HEK293 (cell line): ENCODE measurements at regions not wholly inside any gene's neighbourhood (a gene's known extent, or its start where the extent isn't known, plus 50 kb on each side); places are given as distances from the start of the nearest gene placed in this dataset.
A peak's percentile ranks its signal among the peaks of the same experiment; 100 is the strongest.

Source experiments
- FEZF1 ChIP-seq: fragments of 450-650 bp; formaldehyde crosslinking; IDR thresholded peaks from 2 replicates; pipeline ENCODE4 v1.5.1; 2016; ENCODE audit warnings: missing biosample characterization, missing genetic modification characterization
- HOXA7 ChIP-seq: sonication (generic); formaldehyde crosslinking; IDR thresholded peaks from 2 replicates; pipeline ENCODE4 v1.8.1; 2022; ENCODE audit warnings: missing genetic modification reagents, borderline replicate concordance
- IKZF3 ChIP-seq: fragments of 450-650 bp; IDR thresholded peaks from 2 replicates; pipeline ENCODE4 v1.5.0; 2018; ENCODE audit warnings: missing biosample characterization, mild to moderate bottlenecking, missing genetic modification characterization, moderate library complexity
- MEIS1 ChIP-seq: sonication (generic); formaldehyde crosslinking; IDR thresholded peaks from 2 replicates; pipeline ENCODE4 v1.8.1; 2022; ENCODE audit warnings: missing genetic modification reagents, mild to moderate bottlenecking, borderline replicate concordance
- SETDB1 ChIP-seq: IDR thresholded peaks from one replicate; pipeline ENCODE4 v1.6.1; 2017; ENCODE audit warnings: mild to moderate bottlenecking, low read length, moderate library complexity, mixed read lengths; ENCODE audit not compliant: insufficient read length
- YY1 ChIP-seq: fragments of 450-650 bp; formaldehyde crosslinking; IDR thresholded peaks from 2 replicates; pipeline ENCODE4 v1.5.1; 2018; ENCODE audit warnings: missing biosample characterization, missing genetic modification characterization
- ZNF169 ChIP-seq: fragments of 450-650 bp; formaldehyde crosslinking; IDR thresholded peaks from 2 replicates; pipeline ENCODE4 v1.5.1; 2016; ENCODE audit warnings: missing biosample characterization, missing genetic modification characterization
- ZNF274 ChIP-seq, 2 experiments: fragments of 200-500 bp in 1 of 2; fragments of 450-650 bp in 1 of 2; sonication (Bioruptor generic) in 1 of 2; formaldehyde crosslinking in 1 of 2; IDR thresholded peaks; 2 replicates each; pipeline versions ENCODE4 v1.5.1 to v1.6.1; 2014 to 2016; ENCODE audit warnings: borderline replicate concordance in 1 of 2, inconsistent platforms in 1 of 2, low read length in 1 of 2, missing biosample characterization in 1 of 2, missing genetic modification characterization in 1 of 2
- ZNF391 ChIP-seq: fragments of 450-650 bp; formaldehyde crosslinking; IDR thresholded peaks from 2 replicates; pipeline ENCODE4 v1.5.1; 2016; ENCODE audit warnings: low read depth, missing biosample characterization, missing genetic modification characterization, borderline replicate concordance
- ZNF660 ChIP-seq: fragments of 450-650 bp; IDR thresholded peaks from 2 replicates; pipeline ENCODE4 v1.5.1; 2018; ENCODE audit warnings: missing biosample characterization, mild to moderate bottlenecking, missing genetic modification characterization
- TF ChIP-seq, protein P1 (sequence below): fragments of 450-650 bp; formaldehyde crosslinking; IDR thresholded peaks from 2 replicates; pipeline ENCODE4 v1.5.1; 2016; ENCODE audit warnings: missing biosample characterization, missing genetic modification characterization
- TF ChIP-seq, protein P2 (sequence below): fragments of 450-650 bp; formaldehyde crosslinking; IDR thresholded peaks from 2 replicates; pipeline ENCODE4 v1.5.1; 2016; ENCODE audit warnings: missing biosample characterization, missing genetic modification characterization
- TF ChIP-seq, protein P3 (sequence below): fragments of 450-650 bp; formaldehyde crosslinking; IDR thresholded peaks from 2 replicates; pipeline ENCODE4 v1.5.1; 2016; ENCODE audit warnings: missing biosample characterization, missing genetic modification characterization
- TF ChIP-seq, protein P4 (sequence below): fragments of 450-650 bp; formaldehyde crosslinking; IDR thresholded peaks from 2 replicates; pipeline ENCODE4 v1.5.1; 2017; ENCODE audit warnings: missing biosample characterization, missing genetic modification characterization

DNA sequence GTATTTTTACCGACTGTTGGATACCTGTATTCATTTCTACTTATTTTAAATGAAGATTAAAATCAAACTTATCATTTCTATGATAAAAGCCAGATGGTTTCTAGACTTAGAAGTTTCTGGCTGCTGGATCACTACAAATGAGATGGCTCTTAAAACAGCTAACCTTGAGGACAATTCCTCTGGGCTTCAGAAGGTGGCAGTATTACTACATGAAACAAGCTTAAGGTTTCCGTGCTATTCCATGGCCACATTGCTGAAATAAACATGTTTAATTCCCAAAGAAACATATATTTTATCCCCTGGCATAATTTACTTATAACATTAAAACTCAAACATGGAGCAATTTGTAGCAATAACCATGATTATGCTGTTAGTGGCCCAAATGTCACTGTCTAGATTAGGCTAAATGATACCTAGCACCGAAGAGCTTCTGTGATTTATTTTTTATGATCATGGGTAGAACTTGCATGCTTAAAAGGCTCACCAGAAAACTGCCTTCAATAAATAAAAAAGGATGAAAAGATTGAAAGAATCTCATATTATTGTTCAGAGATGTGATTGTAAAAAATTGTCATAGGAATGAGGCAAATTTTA is 204.0 kb upstream of the NANOGP8 start:
- TF ChIP-seq FEZF1 (tag by site-specific recombination) (no peak), YY1 (tag by site-specific recombination) (no peak), ZNF274 (IDR thresholded peaks at IDR 0.05; ENCODE audit: low read length) (no peak), ZNF274 (tag by site-specific recombination; IDR thresholded peaks at IDR 0.05; ENCODE audit: borderline replicate concordance) (no peak), SETDB1 (no peak), MEIS1 (no peak), IKZF3 (0 out of 2 replicates have a peak, but pooled peaks have one; percentile 29), HOXA7 (CRISPR knock-in tag) (no peak), ZNF169 (tag by site-specific recombination) (no peak), ZNF660 (tag by site-specific recombination) (no peak), ZNF391 (no peak)
- TF ChIP-seq, protein P1, sequence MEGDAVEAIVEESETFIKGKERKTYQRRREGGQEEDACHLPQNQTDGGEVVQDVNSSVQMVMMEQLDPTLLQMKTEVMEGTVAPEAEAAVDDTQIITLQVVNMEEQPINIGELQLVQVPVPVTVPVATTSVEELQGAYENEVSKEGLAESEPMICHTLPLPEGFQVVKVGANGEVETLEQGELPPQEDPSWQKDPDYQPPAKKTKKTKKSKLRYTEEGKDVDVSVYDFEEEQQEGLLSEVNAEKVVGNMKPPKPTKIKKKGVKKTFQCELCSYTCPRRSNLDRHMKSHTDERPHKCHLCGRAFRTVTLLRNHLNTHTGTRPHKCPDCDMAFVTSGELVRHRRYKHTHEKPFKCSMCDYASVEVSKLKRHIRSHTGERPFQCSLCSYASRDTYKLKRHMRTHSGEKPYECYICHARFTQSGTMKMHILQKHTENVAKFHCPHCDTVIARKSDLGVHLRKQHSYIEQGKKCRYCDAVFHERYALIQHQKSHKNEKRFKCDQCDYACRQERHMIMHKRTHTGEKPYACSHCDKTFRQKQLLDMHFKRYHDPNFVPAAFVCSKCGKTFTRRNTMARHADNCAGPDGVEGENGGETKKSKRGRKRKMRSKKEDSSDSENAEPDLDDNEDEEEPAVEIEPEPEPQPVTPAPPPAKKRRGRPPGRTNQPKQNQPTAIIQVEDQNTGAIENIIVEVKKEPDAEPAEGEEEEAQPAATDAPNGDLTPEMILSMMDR (tag by site-specific recombination), result peak; percentile 61; the same call in 1 of the 2 replicates
- TF ChIP-seq, protein P2, sequence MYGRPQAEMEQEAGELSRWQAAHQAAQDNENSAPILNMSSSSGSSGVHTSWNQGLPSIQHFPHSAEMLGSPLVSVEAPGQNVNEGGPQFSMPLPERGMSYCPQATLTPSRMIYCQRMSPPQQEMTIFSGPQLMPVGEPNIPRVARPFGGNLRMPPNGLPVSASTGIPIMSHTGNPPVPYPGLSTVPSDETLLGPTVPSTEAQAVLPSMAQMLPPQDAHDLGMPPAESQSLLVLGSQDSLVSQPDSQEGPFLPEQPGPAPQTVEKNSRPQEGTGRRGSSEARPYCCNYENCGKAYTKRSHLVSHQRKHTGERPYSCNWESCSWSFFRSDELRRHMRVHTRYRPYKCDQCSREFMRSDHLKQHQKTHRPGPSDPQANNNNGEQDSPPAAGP (tag by site-specific recombination), result no peak
- TF ChIP-seq, protein P3, sequence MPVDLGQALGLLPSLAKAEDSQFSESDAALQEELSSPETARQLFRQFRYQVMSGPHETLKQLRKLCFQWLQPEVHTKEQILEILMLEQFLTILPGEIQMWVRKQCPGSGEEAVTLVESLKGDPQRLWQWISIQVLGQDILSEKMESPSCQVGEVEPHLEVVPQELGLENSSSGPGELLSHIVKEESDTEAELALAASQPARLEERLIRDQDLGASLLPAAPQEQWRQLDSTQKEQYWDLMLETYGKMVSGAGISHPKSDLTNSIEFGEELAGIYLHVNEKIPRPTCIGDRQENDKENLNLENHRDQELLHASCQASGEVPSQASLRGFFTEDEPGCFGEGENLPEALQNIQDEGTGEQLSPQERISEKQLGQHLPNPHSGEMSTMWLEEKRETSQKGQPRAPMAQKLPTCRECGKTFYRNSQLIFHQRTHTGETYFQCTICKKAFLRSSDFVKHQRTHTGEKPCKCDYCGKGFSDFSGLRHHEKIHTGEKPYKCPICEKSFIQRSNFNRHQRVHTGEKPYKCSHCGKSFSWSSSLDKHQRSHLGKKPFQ (tag by site-specific recombination), result no peak
- TF ChIP-seq, protein P4, sequence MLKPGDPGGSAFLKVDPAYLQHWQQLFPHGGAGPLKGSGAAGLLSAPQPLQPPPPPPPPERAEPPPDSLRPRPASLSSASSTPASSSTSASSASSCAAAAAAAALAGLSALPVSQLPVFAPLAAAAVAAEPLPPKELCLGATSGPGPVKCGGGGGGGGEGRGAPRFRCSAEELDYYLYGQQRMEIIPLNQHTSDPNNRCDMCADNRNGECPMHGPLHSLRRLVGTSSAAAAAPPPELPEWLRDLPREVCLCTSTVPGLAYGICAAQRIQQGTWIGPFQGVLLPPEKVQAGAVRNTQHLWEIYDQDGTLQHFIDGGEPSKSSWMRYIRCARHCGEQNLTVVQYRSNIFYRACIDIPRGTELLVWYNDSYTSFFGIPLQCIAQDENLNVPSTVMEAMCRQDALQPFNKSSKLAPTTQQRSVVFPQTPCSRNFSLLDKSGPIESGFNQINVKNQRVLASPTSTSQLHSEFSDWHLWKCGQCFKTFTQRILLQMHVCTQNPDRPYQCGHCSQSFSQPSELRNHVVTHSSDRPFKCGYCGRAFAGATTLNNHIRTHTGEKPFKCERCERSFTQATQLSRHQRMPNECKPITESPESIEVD (tag by site-specific recombination), result no peak
